Keratinocyte (primary cell): ENCODE measurements at regions not wholly inside any gene's neighbourhood (a gene's known extent, or its start where the extent isn't known, plus 50 kb on each side); places are given as distances from the start of the nearest gene placed in this dataset.

ENCODE experiments used
- EZH2 ChIP-seq: IDR thresholded peaks from one replicate; pipeline ENCODE4 v1.6.1; 2012; ENCODE audit warnings: inconsistent platforms, mild to moderate bottlenecking, low read length, moderate library complexity
- TF ChIP-seq, protein P1 (sequence below), 3 experiments: IDR thresholded peaks in 1 of 3; conservative IDR thresholded peaks in 1 of 3; optimal IDR thresholded peaks in 1 of 3; 2 replicates in 2 of 3; 3 replicates in 1 of 3; pipeline versions ENCODE3 to v1.5.1; 2011; ENCODE audit warnings: low read length in 3 of 3, mild to moderate bottlenecking in 3 of 3, moderate library complexity in 2 of 3, control low read depth in 1 of 3, inconsistent platforms in 1 of 3; ENCODE audit not compliant: insufficient read depth in 2 of 3; ENCODE audit errors: extremely low read depth in 1 of 3

DNA sequence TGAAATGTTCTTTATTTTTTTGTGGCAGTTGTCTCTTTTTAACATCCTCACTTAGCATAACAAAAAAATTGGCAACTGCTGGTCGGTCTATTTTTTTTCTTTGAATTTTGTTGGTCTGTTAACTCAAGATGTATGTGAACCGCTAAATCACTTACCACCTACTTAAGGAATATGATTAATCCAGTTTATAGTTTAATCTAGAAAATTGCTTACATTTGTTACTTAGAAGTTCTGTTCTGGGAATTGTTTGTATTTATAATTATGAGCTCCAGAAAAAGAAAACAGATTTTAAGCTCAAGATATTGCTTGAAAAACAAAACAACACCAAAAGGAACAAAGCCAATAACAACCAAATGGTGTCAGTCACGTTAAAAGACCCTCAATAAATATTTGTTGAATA lies 66.1 kb upstream of the KLHL13 start:
- TF ChIP-seq, protein P1, sequence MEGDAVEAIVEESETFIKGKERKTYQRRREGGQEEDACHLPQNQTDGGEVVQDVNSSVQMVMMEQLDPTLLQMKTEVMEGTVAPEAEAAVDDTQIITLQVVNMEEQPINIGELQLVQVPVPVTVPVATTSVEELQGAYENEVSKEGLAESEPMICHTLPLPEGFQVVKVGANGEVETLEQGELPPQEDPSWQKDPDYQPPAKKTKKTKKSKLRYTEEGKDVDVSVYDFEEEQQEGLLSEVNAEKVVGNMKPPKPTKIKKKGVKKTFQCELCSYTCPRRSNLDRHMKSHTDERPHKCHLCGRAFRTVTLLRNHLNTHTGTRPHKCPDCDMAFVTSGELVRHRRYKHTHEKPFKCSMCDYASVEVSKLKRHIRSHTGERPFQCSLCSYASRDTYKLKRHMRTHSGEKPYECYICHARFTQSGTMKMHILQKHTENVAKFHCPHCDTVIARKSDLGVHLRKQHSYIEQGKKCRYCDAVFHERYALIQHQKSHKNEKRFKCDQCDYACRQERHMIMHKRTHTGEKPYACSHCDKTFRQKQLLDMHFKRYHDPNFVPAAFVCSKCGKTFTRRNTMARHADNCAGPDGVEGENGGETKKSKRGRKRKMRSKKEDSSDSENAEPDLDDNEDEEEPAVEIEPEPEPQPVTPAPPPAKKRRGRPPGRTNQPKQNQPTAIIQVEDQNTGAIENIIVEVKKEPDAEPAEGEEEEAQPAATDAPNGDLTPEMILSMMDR (optimal IDR thresholded peaks at IDR 0.05 in 1 of 3, IDR thresholded peaks at IDR 0.05 in 1 of 3, conservative IDR thresholded peaks at IDR 0.05 in 1 of 3; ENCODE audit: extremely low read depth in 1 of 3, insufficient read depth in 2 of 3, low read length in 3 of 3), result no peak
- no peak for TF ChIP-seq EZH2
